HEK293 (cell line): ENCODE measurements at regions not wholly inside any gene's neighbourhood (a gene's known extent, or its start where the extent isn't known, plus 50 kb on each side); places are given as distances from the start of the nearest gene placed in this dataset.
A peak's percentile ranks its signal among the peaks of the same experiment; 100 is the strongest.

Experiments
- CTCF ChIA-PET: fragments of 350-600 bp; formaldehyde crosslinking; extraction: SDS; loops from one replicate; lab custom pipeline; 2021; ENCODE audit warnings: antibody characterized with exemption; lab: Yijun Ruan, JAX
- POLR2A ChIA-PET: fragments of 300-600 bp; formaldehyde crosslinking; extraction: SDS; loops from one replicate; lab custom pipeline; 2020; ENCODE audit warnings: antibody characterized with exemption, inconsistent platforms; lab: Yijun Ruan, JAX
- H3K27ac ChIP-seq: fragments of 200-500 bp; sonication (Bioruptor generic); 2 replicates; pipeline ENCODE4 v1.5.1; 2014; ENCODE audit warnings: low read depth, low read length, control low read depth, inconsistent platforms; ENCODE audit errors: extremely low read depth
- H3K36me3 ChIP-seq, 2 experiments: fragments of 200-500 bp in 1 of 2; sonication (Bioruptor generic) in 1 of 2; 1 replicate in 1 of 2; 2 replicates in 1 of 2; pipeline ENCODE4 v1.5.1; 2014 to 2017; ENCODE audit warnings: inconsistent platforms in 2 of 2, low read length in 2 of 2; ENCODE audit not compliant: control insufficient read depth in 2 of 2, insufficient read depth in 1 of 2
- H3K4me1 ChIP-seq: fragments of 200-500 bp; sonication (Bioruptor generic); 2 replicates; pipeline ENCODE4 v1.5.1; 2014; ENCODE audit warnings: mild to moderate bottlenecking, low read length, inconsistent platforms; ENCODE audit not compliant: control insufficient read depth, insufficient read depth
- H3K4me3 ChIP-seq: 2 replicates; pipeline ENCODE4 v1.5.1; 2011; ENCODE audit warnings: low read depth, mild to moderate bottlenecking, control low read depth, low read length, moderate library complexity
- H3K9me3 ChIP-seq: fragments of 200-500 bp; sonication (Bioruptor generic); 2 replicates; pipeline ENCODE4 v1.5.1; 2014; ENCODE audit warnings: low read depth, low read length, inconsistent platforms; ENCODE audit not compliant: control insufficient read depth, insufficient read depth
- EGR2 ChIP-seq: fragments of 450-650 bp; formaldehyde crosslinking; IDR thresholded peaks from 2 replicates; pipeline ENCODE4 v1.5.1; 2016; ENCODE audit warnings: low read depth, missing biosample characterization, missing genetic modification characterization
- GFI1B ChIP-seq: fragments of 450-650 bp; formaldehyde crosslinking; IDR thresholded peaks from 2 replicates; pipeline ENCODE4 v1.5.1; 2016; ENCODE audit warnings: missing biosample characterization, missing genetic modification characterization
- MEIS1 ChIP-seq: sonication (generic); formaldehyde crosslinking; IDR thresholded peaks from 2 replicates; pipeline ENCODE4 v1.8.1; 2022; ENCODE audit warnings: missing genetic modification reagents, mild to moderate bottlenecking, borderline replicate concordance
- MYNN ChIP-seq: fragments of 450-650 bp; formaldehyde crosslinking; IDR thresholded peaks from 2 replicates; pipeline ENCODE4 v1.5.1; 2016; ENCODE audit warnings: missing biosample characterization, missing genetic modification characterization, borderline replicate concordance
- MZF1 ChIP-seq: fragments of 450-650 bp; formaldehyde crosslinking; IDR thresholded peaks from 2 replicates; pipeline ENCODE4 v1.5.1; 2017; ENCODE audit warnings: missing biosample characterization, missing genetic modification characterization, borderline replicate concordance
- PRDM10 ChIP-seq: fragments of 450-650 bp; formaldehyde crosslinking; IDR thresholded peaks from 2 replicates; pipeline ENCODE4 v1.5.1; 2016; ENCODE audit warnings: missing biosample characterization, missing genetic modification characterization
- SCRT2 ChIP-seq: fragments of 450-650 bp; formaldehyde crosslinking; IDR thresholded peaks from 2 replicates; pipeline ENCODE4 v1.5.1; 2016; ENCODE audit warnings: missing biosample characterization, missing genetic modification characterization
- SP3 ChIP-seq: fragments of 450-650 bp; formaldehyde crosslinking; IDR thresholded peaks from 2 replicates; pipeline ENCODE4 v1.5.1; 2016; ENCODE audit warnings: missing biosample characterization, missing genetic modification characterization
- TCF7L2 ChIP-seq: IDR thresholded peaks from 2 replicates; pipeline ENCODE4 v1.6.1; 2011; ENCODE audit warnings: low read depth, mild to moderate bottlenecking, inconsistent platforms, low read length, moderate library complexity, borderline replicate concordance
- TRIM28 ChIP-seq: IDR thresholded peaks from 2 replicates; pipeline ENCODE4 v1.6.1; 2011; ENCODE audit warnings: low read length, control low read depth, borderline replicate concordance
- WT1 ChIP-seq: fragments of 450-650 bp; formaldehyde crosslinking; IDR thresholded peaks from 2 replicates; pipeline ENCODE4 v1.5.1; 2016; ENCODE audit warnings: missing biosample characterization, missing genetic modification characterization
- ZBTB21 ChIP-seq: fragments of 450-650 bp; formaldehyde crosslinking; IDR thresholded peaks from 2 replicates; pipeline ENCODE4 v1.5.1; 2017; ENCODE audit warnings: missing biosample characterization, missing genetic modification characterization
- ZBTB49 ChIP-seq: fragments of 450-650 bp; formaldehyde crosslinking; IDR thresholded peaks from 2 replicates; pipeline ENCODE4 v1.5.1; 2016; ENCODE audit warnings: missing biosample characterization, missing genetic modification characterization, low read depth
- ZFHX2 ChIP-seq: fragments of 450-650 bp; formaldehyde crosslinking; conservative IDR thresholded peaks from 2 replicates; pipeline ENCODE4 v1.5.1; 2016; ENCODE audit warnings: missing biosample characterization, missing genetic modification characterization
- ZNF114 ChIP-seq: fragments of 450-650 bp; formaldehyde crosslinking; IDR thresholded peaks from 2 replicates; pipeline ENCODE4 v1.5.0; 2017; ENCODE audit warnings: missing biosample characterization, missing genetic modification characterization
- ZNF138 ChIP-seq: fragments of 450-650 bp; formaldehyde crosslinking; IDR thresholded peaks from 2 replicates; pipeline ENCODE4 v1.5.1; 2016; ENCODE audit warnings: missing biosample characterization, missing genetic modification characterization, borderline replicate concordance
- ZNF140 ChIP-seq: fragments of 450-650 bp; formaldehyde crosslinking; IDR thresholded peaks from 2 replicates; pipeline ENCODE4 v1.5.1; 2016; ENCODE audit warnings: missing biosample characterization, missing genetic modification characterization
- ZNF2 ChIP-seq: fragments of 450-650 bp; formaldehyde crosslinking; IDR thresholded peaks from 2 replicates; pipeline ENCODE4 v1.5.1; 2016; ENCODE audit warnings: missing biosample characterization, missing genetic modification characterization
- ZNF221 ChIP-seq: fragments of 450-650 bp; formaldehyde crosslinking; IDR thresholded peaks from 2 replicates; pipeline ENCODE4 v1.5.1; 2017; ENCODE audit warnings: missing biosample characterization, missing genetic modification characterization, borderline replicate concordance
- ZNF350 ChIP-seq: fragments of 450-650 bp; formaldehyde crosslinking; IDR thresholded peaks from 2 replicates; pipeline ENCODE4 v1.5.0; 2017; ENCODE audit warnings: missing biosample characterization, mild to moderate bottlenecking, missing genetic modification characterization
- ZNF394 ChIP-seq: fragments of 450-650 bp; formaldehyde crosslinking; IDR thresholded peaks from 2 replicates; pipeline ENCODE4 v1.5.1; 2016; ENCODE audit warnings: missing biosample characterization, missing genetic modification characterization, mild to moderate bottlenecking, moderate library complexity, borderline replicate concordance
- ZNF433 ChIP-seq: fragments of 450-650 bp; formaldehyde crosslinking; IDR thresholded peaks from 2 replicates; pipeline ENCODE4 v1.5.1; 2016; ENCODE audit warnings: missing biosample characterization, missing genetic modification characterization, low read depth
- ZNF48 ChIP-seq: fragments of 450-650 bp; formaldehyde crosslinking; IDR thresholded peaks from 2 replicates; pipeline ENCODE4 v1.5.1; 2016; ENCODE audit warnings: missing biosample characterization, missing genetic modification characterization
- ZNF521 ChIP-seq: fragments of 450-650 bp; formaldehyde crosslinking; IDR thresholded peaks from 2 replicates; pipeline ENCODE4 v1.5.1; 2017; ENCODE audit warnings: missing biosample characterization, mild to moderate bottlenecking, missing genetic modification characterization
- ZNF544 ChIP-seq: fragments of 450-650 bp; formaldehyde crosslinking; IDR thresholded peaks from 2 replicates; pipeline ENCODE4 v1.5.0; 2017; ENCODE audit warnings: missing biosample characterization, missing genetic modification characterization
- ZNF549 ChIP-seq: fragments of 450-650 bp; IDR thresholded peaks from 2 replicates; pipeline ENCODE4 v1.5.1; 2018; ENCODE audit warnings: missing biosample characterization, missing genetic modification characterization, mild to moderate bottlenecking, inconsistent platforms, moderate library complexity
- ZNF580 ChIP-seq: fragments of 450-650 bp; formaldehyde crosslinking; IDR thresholded peaks from 2 replicates; pipeline ENCODE4 v1.5.1; 2016; ENCODE audit warnings: missing biosample characterization, missing genetic modification characterization
- ZNF670 ChIP-seq: fragments of 450-650 bp; formaldehyde crosslinking; IDR thresholded peaks from 2 replicates; pipeline ENCODE4 v1.5.1; 2016; ENCODE audit warnings: missing biosample characterization, missing genetic modification characterization, low read depth
- ZNF76 ChIP-seq: fragments of 450-650 bp; formaldehyde crosslinking; IDR thresholded peaks from 2 replicates; pipeline ENCODE4; 2016; ENCODE audit warnings: low read depth, missing biosample characterization, missing genetic modification characterization, borderline replicate concordance

GRCh38 chr5:61854531-61854930, 451.5 kb upstream of the KIF2A start (continued):
- TF ChIP-seq WT1 (tag by site-specific recombination) (no peak), ZNF544 (no peak), EGR2 (tag by site-specific recombination) (no peak), ZNF521 (tag by site-specific recombination) (no peak), ZNF670 (no peak), MYNN (no peak), MZF1 (tag by site-specific recombination) (no peak)
- TF ChIP-seq, all 188 proteins: peak for 0

GRCh38 chr5:61860978-61861377, 445.0 kb upstream of the KIF2A start:
- H3K9me3 ChIP-seq: no peaks in the 10 kb centered on the region
- TF ChIP-seq SP3 (tag by site-specific recombination) (no peak), ZBTB49 (no peak), ZNF2 (tag by site-specific recombination) (no peak), GFI1B (tag by site-specific recombination) (no peak), ZNF670 (no peak), ZNF114 (tag by site-specific recombination) (no peak), ZNF580 (tag by site-specific recombination) (no peak), MEIS1 (CRISPR knock-in tag) (no peak), ZNF76 (no peak), MZF1 (tag by site-specific recombination) (no peak), ZNF549 (no peak), MYNN (no peak), ZFHX2 (tag by site-specific recombination) (no peak), ZNF140 (tag by site-specific recombination) (no peak)
- H3K4me3 ChIP-seq: no peak overlapping the region
- ChIA-PET POLR2A (no interaction called here), CTCF (interaction anchor here (0.5 kb wide), 1 partner anchor 30 kb away, joined by 4 read pairs; no protein-coding TSS in a partner anchor)
- no peaks in the 10 kb centered on the region for H3K36me3 ChIP-seq
- no peaks in the 10 kb centered on the region for H3K4me1 ChIP-seq
- no peak overlapping the region for H3K27ac ChIP-seq

GRCh38 chr5:61866930-61867329, 439.1 kb upstream of the KIF2A start:
- Histone ChIP-seq H3K4me1 (no peaks in the 10 kb centered on the region), H3K36me3 (no peaks in the 10 kb centered on the region), H3K27ac (no peak overlapping the region), H3K4me3 (no peak overlapping the region), H3K9me3 (no peaks in the 10 kb centered on the region)
- ChIA-PET CTCF (interaction anchor here (0.6 to 1.4 kb wide), 2 partner anchors 98 to 1590 kb away, joined by 3 to 5 read pairs; no protein-coding TSS in a partner anchor), POLR2A (interaction anchor here (0.7 kb wide), 1 partner anchor 140 kb away, joined by 3 read pairs; no protein-coding TSS in a partner anchor)
- peak; percentile 33; the same call in 1 of the 2 replicates for TF ChIP-seq ZNF394 (tag by site-specific recombination)
- TF ChIP-seq TCF7L2: no peak
- peak; percentile 16; the same call in 1 of the 2 replicates for TF ChIP-seq PRDM10
- TF ChIP-seq SCRT2 (tag by site-specific recombination): peak; percentile 77
- no peak for TF ChIP-seq TRIM28
- no peak for TF ChIP-seq ZNF48 (tag by site-specific recombination)
- TF ChIP-seq ZNF350 (tag by site-specific recombination): no peak
- no peak for TF ChIP-seq ZNF433 (tag by site-specific recombination)
- no peak for TF ChIP-seq EGR2 (tag by site-specific recombination)
- no peak for TF ChIP-seq ZNF221 (tag by site-specific recombination)
- TF ChIP-seq ZBTB21 (tag by site-specific recombination): peak; percentile 37; the same call in 1 of the 2 replicates
- no peak for TF ChIP-seq ZNF138
